NCI-H460 (cell line): ENCODE measurements at regions not wholly inside any gene's neighbourhood (a gene's known extent, or its start where the extent isn't known, plus 50 kb on each side); places are given as distances from the start of the nearest gene placed in this dataset.

ENCODE experiments used
- DNase-seq: peaks from one replicate; pipeline ENCODE4 v3.0.0-alpha.2; 2016; ENCODE audit warnings: low read depth; ENCODE audit errors: extremely low read depth

- DNase-seq, result no peak
Observed at GRCh38 chr12:118748478-118749380, 232.6 kb upstream of the SRRM4 start.

DNA sequence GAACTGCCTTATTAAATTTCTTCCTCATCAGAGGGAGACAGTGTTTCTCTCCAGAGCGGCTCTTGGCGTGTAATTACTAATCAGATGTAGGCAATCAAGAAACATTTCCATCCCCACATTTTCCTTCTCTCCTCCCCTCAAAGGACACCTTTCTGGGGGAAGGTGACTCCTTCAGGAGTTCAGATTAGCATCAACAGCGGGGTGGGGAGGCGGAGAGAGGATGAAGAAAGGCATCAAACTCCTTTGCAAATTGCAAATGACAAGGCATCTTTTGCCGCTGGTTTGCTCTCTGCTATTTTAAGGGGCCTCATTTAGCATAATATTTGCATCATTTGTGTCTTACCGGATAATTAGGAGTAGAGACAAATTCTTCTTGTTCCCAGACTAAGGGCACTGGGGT lies 231.7 kb upstream of the SRRM4 start:
- DNase-seq, result no peak

DNA sequence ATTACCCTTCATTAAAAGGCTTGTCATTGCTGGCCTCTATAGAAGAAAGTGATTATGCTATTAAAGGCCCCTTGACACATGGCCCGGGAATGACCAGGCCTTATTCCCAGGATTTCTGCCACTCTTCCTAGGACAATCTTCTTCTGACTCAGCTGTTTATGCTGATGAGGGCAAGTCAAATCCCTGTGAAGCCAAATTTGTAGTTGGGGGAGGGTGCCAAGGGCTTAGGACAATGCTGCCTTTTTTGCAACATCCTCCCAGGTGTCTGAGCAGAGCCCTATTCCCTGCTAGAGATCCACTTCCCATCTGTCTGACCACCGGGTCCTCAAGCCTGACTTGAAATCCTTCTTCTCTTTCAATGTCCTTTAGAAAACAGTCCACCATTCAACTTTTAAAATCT lies 230.7 kb upstream of the SRRM4 start:
- DNase-seq, result no peak

GRCh38 chr12:118751355-118751754 lies 230.0 kb upstream of the SRRM4 start:
- DNase-seq, result no peak

DNA sequence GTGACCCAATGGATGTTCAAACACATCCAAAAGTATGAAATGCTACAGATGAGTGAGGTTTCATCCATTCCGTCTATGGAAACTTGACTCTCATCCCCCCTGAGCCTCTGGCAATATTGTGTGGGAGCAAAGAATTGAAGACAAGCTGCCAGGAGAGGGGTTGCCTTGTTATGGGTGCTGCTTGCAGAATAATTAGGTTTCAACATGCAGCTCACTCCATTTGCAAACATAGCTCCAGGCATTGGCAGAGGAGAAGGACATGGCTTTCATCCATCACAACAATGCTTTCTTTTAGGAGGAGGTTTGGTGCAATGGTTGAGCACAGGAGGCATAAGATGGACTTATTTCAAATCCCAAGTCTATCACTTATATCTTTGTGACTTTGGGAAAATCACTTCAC lies 220.7 kb upstream of the SRRM4 start:
- DNase-seq, result no peak

GRCh38 chr12:118763234-118763633 lies 218.1 kb upstream of the SRRM4 start:
- no peak for DNase-seq

GRCh38 chr12:118773956-118774723 lies 207.2 kb upstream of the SRRM4 start:
- no peak for DNase-seq

- DNase-seq, result no peak
Observed at GRCh38 chr12:118777504-118777903, 203.8 kb upstream of the SRRM4 start.

- DNase-seq, result no peak
Observed at GRCh38 chr12:118778077-118778476, 203.3 kb upstream of the SRRM4 start.

DNA sequence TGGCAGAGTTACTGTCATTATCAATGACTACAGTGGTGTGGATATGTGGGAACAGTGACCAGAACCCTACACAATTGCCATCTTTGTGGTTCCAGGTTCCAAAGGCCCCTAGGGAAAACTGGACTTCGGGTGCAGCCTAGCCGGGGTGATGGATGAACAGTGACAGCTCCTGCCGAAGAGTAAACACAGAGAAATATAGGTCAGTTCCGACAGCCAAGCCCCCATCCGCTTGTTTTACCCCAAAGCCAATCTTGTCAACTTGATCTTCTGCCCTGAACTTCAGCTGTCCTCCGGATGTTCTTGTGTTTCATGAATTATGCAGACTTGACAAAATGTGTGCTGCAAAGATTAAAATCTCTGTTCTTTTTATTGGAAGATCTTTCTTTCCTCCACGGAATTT lies 200.4 kb upstream of the SRRM4 start:
- no peak for DNase-seq

DNA sequence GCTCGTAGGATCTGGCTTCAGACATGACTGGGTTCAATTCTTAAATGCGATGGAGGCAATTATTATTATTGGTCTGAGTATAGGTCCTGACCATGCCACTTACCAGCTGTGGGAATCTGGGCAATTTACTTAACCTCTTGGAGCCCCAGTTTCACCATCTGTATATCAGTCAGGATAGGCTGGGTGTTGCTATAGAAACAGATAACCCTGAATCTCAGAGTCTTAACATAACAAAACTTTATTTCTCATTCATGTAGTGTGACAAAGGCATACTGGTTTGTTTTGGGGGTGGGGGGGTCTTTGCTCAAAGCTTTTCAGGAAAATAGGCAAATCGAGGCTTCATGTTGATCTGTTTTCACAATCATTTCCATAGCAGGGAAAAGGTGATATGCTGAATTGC lies 199.6 kb upstream of the SRRM4 start:
- DNase-seq, result no peak

GRCh38 chr12:118783703-118784102 lies 197.6 kb upstream of the SRRM4 start:
- no peak for DNase-seq

GRCh38 chr12:118790578-118790977 lies 190.8 kb upstream of the SRRM4 start:
- no peak for DNase-seq

DNA sequence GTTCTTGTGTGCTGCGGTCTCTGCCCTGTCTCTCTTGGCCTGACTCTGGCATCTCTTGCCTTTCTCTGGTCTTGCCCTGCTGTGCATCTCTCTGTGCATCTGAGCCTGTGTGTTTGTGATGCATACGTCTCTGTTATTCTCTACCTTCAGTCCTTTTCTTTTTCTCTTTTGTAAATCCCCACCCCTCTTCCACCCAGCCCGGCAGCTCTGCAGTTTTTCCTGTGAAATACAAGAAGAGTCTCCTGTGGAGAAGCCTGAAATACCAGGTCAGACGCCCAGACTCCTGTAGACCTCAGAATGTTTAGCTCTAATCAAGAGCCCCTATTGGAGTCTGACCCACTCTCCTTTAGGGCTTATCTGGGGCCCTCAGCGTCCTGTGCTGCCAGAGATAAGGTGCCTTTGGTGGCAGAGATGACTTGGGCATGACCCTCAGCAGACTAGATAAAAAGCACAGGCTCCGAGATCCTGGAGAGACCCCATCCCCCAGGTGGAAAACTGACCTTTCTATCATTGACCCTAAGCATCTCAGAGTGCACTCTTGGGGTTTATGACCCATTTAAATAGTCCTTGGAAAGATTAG lies 167.5 kb upstream of the SRRM4 start:
- DNase-seq, result no peak

DNA sequence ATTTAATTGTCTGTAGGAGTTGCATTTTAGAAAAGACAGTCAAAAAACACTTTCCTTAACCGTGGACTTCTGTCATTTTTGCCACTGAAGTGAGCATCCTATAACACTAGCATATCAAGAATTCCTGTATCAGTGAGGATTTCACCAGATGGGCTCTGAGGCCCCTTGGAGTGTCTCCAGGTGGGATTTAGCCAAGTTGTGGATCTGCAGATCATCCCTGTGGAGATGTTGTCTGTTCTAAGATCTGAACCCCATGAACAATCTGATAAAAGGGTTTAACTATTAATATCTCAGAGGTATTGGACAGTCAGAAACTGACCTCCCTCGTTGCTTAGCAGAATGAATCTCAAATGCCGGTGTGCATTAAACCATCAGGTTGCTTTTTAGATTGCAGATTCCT lies 165.0 kb upstream of the SRRM4 start:
- DNase-seq, result no peak

DNA sequence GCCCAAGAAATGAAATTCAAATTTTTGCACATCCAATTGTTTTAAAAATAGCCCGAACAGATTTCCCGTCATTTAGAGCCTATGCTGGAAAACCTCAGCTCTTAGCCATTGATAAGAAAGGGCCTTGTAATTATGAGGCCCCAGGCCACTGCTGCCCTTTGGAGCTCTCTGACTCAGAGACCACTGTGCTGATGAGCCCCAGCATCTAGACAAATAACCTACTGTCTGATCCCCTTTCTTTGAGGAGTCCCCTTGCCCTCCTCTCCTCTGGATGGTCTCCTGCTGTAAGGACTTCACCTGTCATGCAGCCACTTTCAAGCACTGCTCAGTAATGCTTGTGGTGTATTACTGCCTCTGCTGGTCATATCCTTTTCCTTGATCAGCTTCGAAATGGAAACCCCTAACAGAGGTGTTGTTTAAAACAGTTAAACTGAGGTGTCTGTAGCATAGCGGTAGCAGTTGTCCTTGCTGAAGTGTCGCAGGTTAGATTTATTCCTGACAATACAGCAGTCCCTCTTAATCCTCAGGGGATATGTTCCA lies 159.9 kb upstream of the SRRM4 start:
- no peak for DNase-seq

DNA sequence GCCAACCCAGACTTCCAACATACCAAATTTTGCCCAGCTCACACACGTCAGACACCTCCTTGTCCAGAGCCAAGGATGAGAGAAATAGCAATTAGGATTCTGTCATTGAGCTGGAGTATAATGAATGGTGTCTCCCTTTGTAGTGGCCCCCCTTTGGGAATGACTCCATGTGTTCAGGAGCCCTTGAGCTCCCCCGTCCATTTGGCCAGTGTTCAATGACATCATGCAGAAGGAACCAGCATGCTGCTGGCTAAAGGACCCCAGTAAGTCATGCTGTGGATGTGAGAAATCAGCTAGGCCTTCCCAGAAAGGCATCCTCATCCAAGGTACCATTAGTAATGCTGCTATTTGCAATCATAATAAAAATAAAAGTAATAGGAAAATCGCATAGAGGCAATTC lies 158.8 kb upstream of the SRRM4 start:
- no peak for DNase-seq

DNA sequence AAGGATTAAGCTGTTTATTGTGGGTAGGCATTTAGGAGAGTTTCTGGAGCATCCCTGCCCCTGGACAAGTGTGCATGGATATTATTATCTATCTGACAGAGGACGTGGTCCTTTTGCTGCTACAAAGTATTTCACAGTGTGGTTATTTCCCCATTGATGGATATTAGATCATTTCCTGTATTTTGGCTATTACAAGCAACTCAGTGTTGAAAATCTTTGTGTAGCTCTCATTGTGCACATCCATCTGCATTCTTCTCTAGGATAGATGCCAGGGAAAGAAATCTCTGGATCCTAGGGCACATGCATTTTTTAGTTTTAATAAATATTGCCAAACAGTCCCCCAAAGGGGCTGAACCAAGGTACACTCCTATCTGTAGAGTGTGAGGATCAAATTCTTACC lies 154.3 kb upstream of the SRRM4 start:
- DNase-seq, result no peak

GRCh38 chr12:118827606-118828005 lies 153.7 kb upstream of the SRRM4 start:
- no peak for DNase-seq

- no peak for DNase-seq
Observed at GRCh38 chr12:118830296-118830695, 151.0 kb upstream of the SRRM4 start.

DNA sequence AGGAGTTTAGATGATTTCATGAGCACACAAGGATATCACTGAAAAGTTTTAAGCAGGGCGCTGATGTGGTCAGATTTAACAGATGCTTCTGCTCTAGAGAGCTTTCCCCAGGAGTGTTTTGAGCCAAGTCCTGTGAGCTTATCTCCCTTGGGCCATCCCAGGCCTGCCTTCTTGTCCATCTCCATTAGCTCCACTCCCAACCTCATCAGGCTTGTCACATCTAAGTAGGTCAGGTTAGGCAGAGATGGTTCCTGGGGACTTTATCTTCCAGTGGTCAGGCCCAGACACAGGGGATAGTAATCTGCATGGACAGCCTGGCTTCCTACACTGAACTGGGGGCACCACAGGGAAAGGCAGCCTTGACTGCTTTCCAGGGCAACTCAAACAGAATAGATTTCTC lies 145.4 kb upstream of the SRRM4 start:
- no peak for DNase-seq
